Caco-2 (cell line): ENCODE measurements at regions not wholly inside any gene's neighbourhood (a gene's known extent, or its start where the extent isn't known, plus 50 kb on each side); places are given as distances from the start of the nearest gene placed in this dataset.

Experiments
- BruUV-seq: library from RNA; stranded (reverse); fragments of 400-500 nt; replicated peaks from 2 replicates; lab custom pipeline; 2021; lab: Mats Ljungman, UMichigan
- CTCF ChIA-PET: fragments of 300-600 bp; sonication (Branson Sonifier 250); formaldehyde crosslinking; loops from one replicate; lab custom pipeline; 2022; ENCODE audit warnings: antibody characterized with exemption; lab: Charles Lee
- POLR2A ChIA-PET: fragments of 300-600 bp; sonication (Branson Sonifier 250); formaldehyde crosslinking; loops from one replicate; lab custom pipeline; 2022; ENCODE audit warnings: antibody characterized with exemption; lab: Charles Lee
- DNase-seq, 2 experiments: peaks; one replicate each; pipeline versions ENCODE4 v3.0.0 to v3.0.0-alpha.2; 2020 to 2022
- H3K27me3 ChIP-seq: replicated peaks from 2 replicates; pipeline ENCODE4 v1.6.0; 2011; ENCODE audit warnings: low read length; ENCODE audit not compliant: control insufficient read depth, insufficient read depth
- H3K36me3 ChIP-seq: 2 replicates; pipeline ENCODE4 v1.5.1; 2011; ENCODE audit warnings: low read length; ENCODE audit not compliant: control insufficient read depth, insufficient read depth
- H3K4me1 ChIP-seq: fragments of 250-450 bp; sonication (Bioruptor Pico); 2 replicates; pipeline ENCODE4 v1.5.1; 2020; ENCODE audit warnings: mild to moderate bottlenecking
- H3K4me3 ChIP-seq: 2 replicates; pipeline ENCODE4 v1.5.1; 2011; ENCODE audit warnings: low read depth, mild to moderate bottlenecking, control low read depth, low read length
- H3K9me3 ChIP-seq: fragments of 250-450 bp; sonication (Bioruptor Pico); 2 replicates; pipeline ENCODE4 v1.5.1; 2020; ENCODE audit warnings: mild to moderate bottlenecking, moderate library complexity
- H3K27ac Mint-ChIP-seq: one replicate; pipeline ENCODE4 v1.8.0; 2022; ENCODE audit warnings: mixed read lengths; ENCODE audit not compliant: unreplicated experiment
- H3K27me3 Mint-ChIP-seq: one replicate; pipeline ENCODE4 v1.8.0; 2022; ENCODE audit warnings: mixed read lengths; ENCODE audit not compliant: insufficient read depth, unreplicated experiment
- H3K36me3 Mint-ChIP-seq: one replicate; pipeline ENCODE4 v1.8.0; 2022; ENCODE audit warnings: mild to moderate bottlenecking, mixed read lengths; ENCODE audit not compliant: insufficient read depth, unreplicated experiment
- H3K4me1 Mint-ChIP-seq: one replicate; pipeline ENCODE4 v1.8.0; 2022; ENCODE audit warnings: low read depth, mixed read lengths; ENCODE audit not compliant: unreplicated experiment
- H3K4me3 Mint-ChIP-seq: one replicate; pipeline ENCODE4 v1.8.0; 2022; ENCODE audit warnings: mild to moderate bottlenecking, moderate library complexity, mixed read lengths; ENCODE audit not compliant: unreplicated experiment
- H3K9me3 Mint-ChIP-seq: one replicate; pipeline ENCODE4 v1.8.0; 2022; ENCODE audit warnings: mixed read lengths; ENCODE audit not compliant: unreplicated experiment
- intact Hi-C: fragments of 100-400 bp; cut with micrococcal nuclease; formaldehyde crosslinking; loops from one replicate; pipeline ENCODE4 v1.10.0; 2022; ENCODE audit not compliant: unreplicated experiment
- TF ChIP-seq, protein P1 (sequence below), 2 experiments: fragments of 200-600 bp in 1 of 2; IDR thresholded peaks; 1 replicate in 1 of 2; 2 replicates in 1 of 2; pipeline versions ENCODE4 v1.5.1 to v1.8.0; 2011 to 2022; ENCODE audit warnings: antibody characterized with exemption in 1 of 2, control low read depth in 1 of 2, inconsistent platforms in 1 of 2, low read depth in 1 of 2, low read length in 1 of 2, mild to moderate bottlenecking in 1 of 2, moderate library complexity in 1 of 2; ENCODE audit not compliant: insufficient read depth in 1 of 2, severe bottlenecking in 1 of 2, unreplicated experiment in 1 of 2

GRCh38 chr15:23787346-23788105 is 100.4 kb upstream of the NDN start:
- Mint-ChIP-seq H3K27ac (no peak overlapping the region), H3K4me3 (no peak overlapping the region), H3K9me3 (no peaks in the 10 kb centered on the region), H3K4me1 (no peaks in the 10 kb centered on the region), H3K36me3 (no peaks in the 10 kb centered on the region), H3K27me3 (peaks cover 6% of the 10 kb centered on the region)
- no peak for DNase-seq
- Histone ChIP-seq H3K9me3 (no peaks in the 10 kb centered on the region), H3K4me3 (no peak overlapping the region), H3K4me1 (no peaks in the 10 kb centered on the region), H3K27me3 (no peaks in the 10 kb centered on the region), H3K36me3 (no peaks in the 10 kb centered on the region)
- CTCF ChIA-PET, result no interaction called here
- intact Hi-C loops, result no loop called here
- no TSS peak for BruUV-seq
- POLR2A ChIA-PET, result no interaction called here
- TF ChIP-seq, protein P1, sequence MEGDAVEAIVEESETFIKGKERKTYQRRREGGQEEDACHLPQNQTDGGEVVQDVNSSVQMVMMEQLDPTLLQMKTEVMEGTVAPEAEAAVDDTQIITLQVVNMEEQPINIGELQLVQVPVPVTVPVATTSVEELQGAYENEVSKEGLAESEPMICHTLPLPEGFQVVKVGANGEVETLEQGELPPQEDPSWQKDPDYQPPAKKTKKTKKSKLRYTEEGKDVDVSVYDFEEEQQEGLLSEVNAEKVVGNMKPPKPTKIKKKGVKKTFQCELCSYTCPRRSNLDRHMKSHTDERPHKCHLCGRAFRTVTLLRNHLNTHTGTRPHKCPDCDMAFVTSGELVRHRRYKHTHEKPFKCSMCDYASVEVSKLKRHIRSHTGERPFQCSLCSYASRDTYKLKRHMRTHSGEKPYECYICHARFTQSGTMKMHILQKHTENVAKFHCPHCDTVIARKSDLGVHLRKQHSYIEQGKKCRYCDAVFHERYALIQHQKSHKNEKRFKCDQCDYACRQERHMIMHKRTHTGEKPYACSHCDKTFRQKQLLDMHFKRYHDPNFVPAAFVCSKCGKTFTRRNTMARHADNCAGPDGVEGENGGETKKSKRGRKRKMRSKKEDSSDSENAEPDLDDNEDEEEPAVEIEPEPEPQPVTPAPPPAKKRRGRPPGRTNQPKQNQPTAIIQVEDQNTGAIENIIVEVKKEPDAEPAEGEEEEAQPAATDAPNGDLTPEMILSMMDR (IDR thresholded peaks at IDR 0.05; ENCODE audit: insufficient read depth in 1 of 2, low read depth in 1 of 2, low read length in 1 of 2, severe bottlenecking in 1 of 2, unreplicated experiment in 1 of 2), result no peak

- no peaks in the 10 kb centered on the region for H3K36me3 Mint-ChIP-seq
- POLR2A ChIA-PET, result no interaction called here
- CTCF ChIA-PET, result no interaction called here
These were observed 106.1 kb upstream of the NDN start for GRCh38 chr15:23793191-23793680.

DNA sequence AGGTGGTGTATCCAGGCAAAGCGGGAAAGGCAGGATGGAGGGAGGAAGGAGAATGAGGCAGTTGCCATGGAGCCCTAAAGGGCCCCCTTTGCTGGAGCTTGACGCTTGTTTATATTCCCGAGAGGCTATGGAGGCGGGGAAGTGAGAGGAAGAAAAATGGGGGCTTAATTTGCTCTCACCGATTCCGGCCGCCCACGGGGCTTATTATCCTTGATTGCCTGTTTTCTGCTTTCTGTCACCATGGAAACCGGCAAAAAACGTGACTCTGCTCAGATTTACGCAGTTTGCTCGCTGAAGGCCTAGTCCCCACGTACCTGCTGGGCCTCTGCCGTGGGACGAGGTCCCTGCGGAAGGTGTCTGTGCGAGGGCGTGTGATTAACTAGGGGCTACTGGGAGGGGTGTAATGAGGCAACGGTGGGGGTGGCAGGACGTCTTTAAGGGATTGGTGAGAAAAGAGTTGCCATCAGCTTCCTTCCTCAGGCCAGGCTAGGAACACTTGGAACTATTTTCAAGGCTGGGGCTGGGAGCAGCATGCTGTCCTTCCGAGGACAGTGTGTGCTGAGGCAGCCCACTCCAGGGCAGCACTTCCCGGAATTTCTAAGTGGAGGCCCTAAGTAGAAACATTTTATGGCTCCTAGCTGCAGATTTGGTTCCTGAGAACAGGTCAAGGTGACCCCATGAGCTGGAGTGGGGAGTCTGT is 110.8 kb upstream of the NDN start:
- no peak overlapping the region for H3K4me3 ChIP-seq
- H3K27me3 Mint-ChIP-seq, result no peaks in the 10 kb centered on the region
- no peaks in the 10 kb centered on the region for H3K27me3 ChIP-seq
- peaks cover 9% of the 10 kb centered on the region for H3K9me3 Mint-ChIP-seq
- CTCF ChIA-PET, result no interaction called here
- H3K9me3 ChIP-seq, result no peaks in the 10 kb centered on the region
- no peak for DNase-seq
- H3K36me3 ChIP-seq, result no peaks in the 10 kb centered on the region
- no peaks in the 10 kb centered on the region for H3K36me3 Mint-ChIP-seq
- BruUV-seq, result no TSS peak
- no peaks in the 10 kb centered on the region for H3K4me1 ChIP-seq
- no peak overlapping the region for H3K27ac Mint-ChIP-seq
- intact Hi-C loops, result no loop called here
- no peak overlapping the region for H3K4me3 Mint-ChIP-seq
- H3K4me1 Mint-ChIP-seq, result no peaks in the 10 kb centered on the region
- POLR2A ChIA-PET, result no interaction called here
- TF ChIP-seq, protein P1 (IDR thresholded peaks at IDR 0.05; ENCODE audit: insufficient read depth in 1 of 2, low read depth in 1 of 2, low read length in 1 of 2, severe bottlenecking in 1 of 2, unreplicated experiment in 1 of 2), result no peak

More at GRCh38 chr15:23793191-23793680, 106.1 kb upstream of the NDN start:
- Histone ChIP-seq H3K4me1 (no peaks in the 10 kb centered on the region), H3K27me3 (no peaks in the 10 kb centered on the region), H3K9me3 (no peaks in the 10 kb centered on the region), H3K4me3 (no peak overlapping the region), H3K36me3 (no peaks in the 10 kb centered on the region)
- Mint-ChIP-seq H3K4me1 (no peaks in the 10 kb centered on the region), H3K4me3 (no peak overlapping the region), H3K9me3 (peaks cover 9% of the 10 kb centered on the region), H3K27ac (no peak overlapping the region), H3K27me3 (peaks cover 3% of the 10 kb centered on the region)
- TF ChIP-seq, protein P1 (IDR thresholded peaks at IDR 0.05; ENCODE audit: insufficient read depth in 1 of 2, low read depth in 1 of 2, low read length in 1 of 2, severe bottlenecking in 1 of 2, unreplicated experiment in 1 of 2), result no peak
- BruUV-seq, result no TSS peak
- intact Hi-C loops, result no loop called here
- no peak for DNase-seq
